ENCODE measurements at regions not wholly inside any gene's neighbourhood (a gene's known extent, or its start where the extent isn't known, plus 50 kb on each side); places are given as distances from the start of the nearest gene placed in this dataset.

- no peaks in the 10 kb centered on the region for H3K36me3 Mint-ChIP-seq
- H3K4me3 Mint-ChIP-seq: no peak overlapping the region
- peaks cover 4% of the 10 kb centered on the region for H3K4me1 Mint-ChIP-seq (ENCODE audit: unreplicated experiment)
- no peak for DNase-seq (ENCODE audit: extremely low spot score, unreplicated experiment)
- H3K9me3 Mint-ChIP-seq: no peaks in the 10 kb centered on the region
- no peak overlapping the region for H3K27ac Mint-ChIP-seq
- no peak for TF ChIP-seq CTCF (conservative IDR thresholded peaks at IDR 0.05)
- H3K27me3 Mint-ChIP-seq: no peaks in the 10 kb centered on the region
These were observed 172.2 kb upstream of the ETV3 start for GRCh38 chr1:157310401-157310800.

- H3K4me3 Mint-ChIP-seq: no peak overlapping the region
- H3K4me1 Mint-ChIP-seq (ENCODE audit: unreplicated experiment): peaks cover 4% of the 10 kb centered on the region
- no peaks in the 10 kb centered on the region for H3K27me3 Mint-ChIP-seq
- no peak overlapping the region for H3K27ac Mint-ChIP-seq
- no peak for DNase-seq (ENCODE audit: extremely low spot score, unreplicated experiment)
- no peaks in the 10 kb centered on the region for H3K36me3 Mint-ChIP-seq
- no peak for TF ChIP-seq CTCF (conservative IDR thresholded peaks at IDR 0.05)
- no peaks in the 10 kb centered on the region for H3K9me3 Mint-ChIP-seq
These were observed 169.3 kb upstream of the ETV3 start for GRCh38 chr1:157307491-157307890.

- Mint-ChIP-seq H3K4me3 (no peak overlapping the region), H3K27me3 (no peaks in the 10 kb centered on the region), H3K27ac (no peak overlapping the region), H3K36me3 (no peaks in the 10 kb centered on the region), H3K4me1 (ENCODE audit: unreplicated experiment) (peaks cover 4% of the 10 kb centered on the region), H3K9me3 (no peaks in the 10 kb centered on the region)
- TF ChIP-seq CTCF (conservative IDR thresholded peaks at IDR 0.05): no peak
- DNase-seq (ENCODE audit: extremely low spot score, unreplicated experiment): no peak
These were observed 168.7 kb upstream of the ETV3 start for GRCh38 chr1:157306896-157307295.

DNA sequence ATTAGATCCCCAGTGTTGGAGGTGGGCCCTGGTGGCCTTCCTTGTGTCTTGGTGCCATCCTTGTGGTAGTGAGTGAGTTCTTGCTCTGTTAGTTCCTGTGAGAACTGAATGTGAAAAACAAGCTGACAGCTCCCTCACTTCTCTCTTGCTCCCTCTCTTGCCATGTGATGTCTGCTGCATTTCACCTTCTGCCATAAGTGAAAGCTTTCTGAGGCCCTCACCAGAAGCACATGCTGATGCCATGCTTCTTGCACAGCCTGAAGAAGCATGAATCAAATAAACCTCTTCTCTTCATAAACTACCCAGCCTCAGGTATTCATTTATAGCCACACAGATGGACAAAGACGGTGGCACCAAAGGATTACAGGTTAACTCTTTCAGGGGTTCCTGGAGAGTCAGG lies 166.1 kb upstream of the ETV3 start:
- H3K36me3 Mint-ChIP-seq: no peaks in the 10 kb centered on the region
- no peak overlapping the region for H3K4me3 Mint-ChIP-seq
- no peaks in the 10 kb centered on the region for H3K27me3 Mint-ChIP-seq
- TF ChIP-seq CTCF (conservative IDR thresholded peaks at IDR 0.05): no peak
- H3K4me1 Mint-ChIP-seq (ENCODE audit: unreplicated experiment): no peaks in the 10 kb centered on the region
- no peak for DNase-seq (ENCODE audit: extremely low spot score, unreplicated experiment)
- H3K27ac Mint-ChIP-seq: no peak overlapping the region
- no peaks in the 10 kb centered on the region for H3K9me3 Mint-ChIP-seq

- no peak for DNase-seq (ENCODE audit: extremely low spot score, unreplicated experiment)
- no peaks in the 10 kb centered on the region for H3K36me3 Mint-ChIP-seq
- no peak overlapping the region for H3K4me3 Mint-ChIP-seq
- no peak for TF ChIP-seq CTCF (conservative IDR thresholded peaks at IDR 0.05)
- no peaks in the 10 kb centered on the region for H3K4me1 Mint-ChIP-seq (ENCODE audit: unreplicated experiment)
- no peaks in the 10 kb centered on the region for H3K27me3 Mint-ChIP-seq
- no peaks in the 10 kb centered on the region for H3K9me3 Mint-ChIP-seq
- H3K27ac Mint-ChIP-seq: no peak overlapping the region
These were observed 164.5 kb upstream of the ETV3 start for GRCh38 chr1:157302724-157303123.

- DNase-seq (ENCODE audit: extremely low spot score, unreplicated experiment): no peak
- no peak overlapping the region for H3K27ac Mint-ChIP-seq
- no peak for TF ChIP-seq CTCF (conservative IDR thresholded peaks at IDR 0.05)
- no peaks in the 10 kb centered on the region for H3K27me3 Mint-ChIP-seq
- H3K36me3 Mint-ChIP-seq: no peaks in the 10 kb centered on the region
- no peak overlapping the region for H3K4me3 Mint-ChIP-seq
- no peaks in the 10 kb centered on the region for H3K9me3 Mint-ChIP-seq
- no peaks in the 10 kb centered on the region for H3K4me1 Mint-ChIP-seq (ENCODE audit: unreplicated experiment)
These were observed 164.0 kb upstream of the ETV3 start for GRCh38 chr1:157302199-157302497.
